OCI-LY3 (cell line): ENCODE measurements at regions not wholly inside any gene's neighbourhood (a gene's known extent, or its start where the extent isn't known, plus 50 kb on each side); places are given as distances from the start of the nearest gene placed in this dataset.

ENCODE experiments used
- H2AFZ ChIP-seq: fragments of 200-600, 300-600 bp; shearing (Covaris generic); 2 replicates; pipeline ENCODE4 v1.6.0; 2014; ENCODE audit warnings: antibody characterized with exemption, low read depth, low read length
- H3K27ac ChIP-seq: fragments of 200-600, 300-600 bp; sonication (generic); 2 replicates; pipeline ENCODE4 v1.5.1; 2014; ENCODE audit warnings: mild to moderate bottlenecking, low read length, moderate library complexity, mixed read lengths
- H3K27me3 ChIP-seq: fragments of 200-600, 300-600 bp; sonication (generic); 2 replicates; pipeline ENCODE4 v1.6.1; 2014; ENCODE audit warnings: low read depth, low read length, mixed read lengths
- H3K36me3 ChIP-seq: fragments of 200-600, 300-600 bp; sonication (generic); replicated peaks from 2 replicates; pipeline ENCODE3; 2014; ENCODE audit warnings: low read depth, low read length, mixed read lengths
- H3K4me1 ChIP-seq: fragments of 300-600, 200-600 bp; sonication (generic); 2 replicates; pipeline ENCODE4 v1.6.1; 2014; ENCODE audit warnings: low read length, mixed read lengths
- H3K4me2 ChIP-seq: fragments of 200-600, 300-600 bp; sonication (generic); 2 replicates; pipeline ENCODE4 v1.6.1; 2014; ENCODE audit warnings: low read length, mixed read lengths
- H3K4me3 ChIP-seq: fragments of 300-600, 200-600 bp; sonication (generic); 2 replicates; pipeline ENCODE4 v1.5.1; 2014; ENCODE audit warnings: antibody characterized with exemption, mild to moderate bottlenecking, low read length, moderate library complexity
- H3K79me2 ChIP-seq: fragments of 300-600, 200-600 bp; shearing (Covaris generic); 2 replicates; pipeline ENCODE4 v1.6.1; 2014; ENCODE audit warnings: mild to moderate bottlenecking, low read length, mixed read lengths
- H3K9ac ChIP-seq: fragments of 300-600, 200-600 bp; shearing (Covaris generic); 2 replicates; pipeline ENCODE4 v1.6.0; 2014; ENCODE audit warnings: mild to moderate bottlenecking, low read length, moderate library complexity
- H3K9me3 ChIP-seq: fragments of 200-600, 300-600 bp; shearing (Covaris generic); 2 replicates; pipeline ENCODE4 v1.6.1; 2014; ENCODE audit warnings: low read length, mixed read lengths; ENCODE audit not compliant: insufficient read depth
- H4K20me1 ChIP-seq: fragments of 200-600, 300-600 bp; sonication (generic); 2 replicates; pipeline ENCODE4 v1.6.1; 2016; ENCODE audit warnings: low read length, mixed read lengths; ENCODE audit not compliant: insufficient read depth
- EZH2phosphoT487 ChIP-seq: fragments of 200-600 bp; shearing (Covaris generic); IDR thresholded peaks from 2 replicates; pipeline ENCODE4 v1.6.1; 2018; ENCODE audit warnings: antibody characterized with exemption, mixed run types, low read depth
- TF ChIP-seq, protein P1 (sequence below): fragments of 200-600, 300-600 bp; sonication (generic); IDR thresholded peaks from 2 replicates; pipeline ENCODE4 v1.5.1; 2014; ENCODE audit warnings: antibody characterized with exemption, low read length, low read depth

DNA sequence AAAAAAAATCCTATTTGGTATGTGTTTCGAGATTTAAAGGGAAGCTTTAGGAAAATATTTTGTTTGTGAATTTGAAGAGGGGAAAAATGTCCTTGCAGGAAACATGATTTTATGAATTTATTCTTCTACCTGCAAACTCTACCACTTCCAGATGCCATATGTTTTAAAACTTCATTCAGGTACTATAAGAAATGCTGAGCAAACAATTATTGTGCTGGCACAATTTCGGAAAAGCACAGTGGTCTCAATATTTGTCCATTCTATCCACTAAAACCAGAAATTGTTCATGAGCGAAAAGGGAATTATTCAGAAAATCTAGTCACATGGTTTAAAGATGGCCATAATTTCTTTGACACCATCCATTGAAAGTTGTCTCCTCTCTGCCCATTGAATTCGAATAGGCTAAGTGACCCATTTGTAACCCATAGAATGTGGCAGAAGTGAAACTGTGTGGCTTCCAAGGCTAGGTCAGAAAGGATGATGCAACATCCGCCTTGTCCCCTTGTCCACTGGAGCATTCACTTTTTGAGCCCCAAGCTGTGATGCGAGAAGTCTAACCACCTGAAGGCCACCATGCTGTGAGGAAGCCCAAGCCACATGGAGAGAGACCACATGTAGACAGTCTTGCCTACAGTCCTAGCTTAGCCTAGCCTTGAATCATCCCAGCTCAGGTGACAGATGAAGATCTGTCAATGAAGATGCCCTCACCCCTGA, 189.8 kb upstream of the PRKCQ start:
- no peak overlapping the region for H3K27ac ChIP-seq
- H3K9ac ChIP-seq = no peak overlapping the region
- H3K79me2 ChIP-seq = no peaks in the 10 kb centered on the region
- H2AFZ ChIP-seq = no peak overlapping the region
- no peaks in the 10 kb centered on the region for H3K27me3 ChIP-seq
- no peaks in the 10 kb centered on the region for H3K9me3 ChIP-seq
- TF ChIP-seq, protein P1, sequence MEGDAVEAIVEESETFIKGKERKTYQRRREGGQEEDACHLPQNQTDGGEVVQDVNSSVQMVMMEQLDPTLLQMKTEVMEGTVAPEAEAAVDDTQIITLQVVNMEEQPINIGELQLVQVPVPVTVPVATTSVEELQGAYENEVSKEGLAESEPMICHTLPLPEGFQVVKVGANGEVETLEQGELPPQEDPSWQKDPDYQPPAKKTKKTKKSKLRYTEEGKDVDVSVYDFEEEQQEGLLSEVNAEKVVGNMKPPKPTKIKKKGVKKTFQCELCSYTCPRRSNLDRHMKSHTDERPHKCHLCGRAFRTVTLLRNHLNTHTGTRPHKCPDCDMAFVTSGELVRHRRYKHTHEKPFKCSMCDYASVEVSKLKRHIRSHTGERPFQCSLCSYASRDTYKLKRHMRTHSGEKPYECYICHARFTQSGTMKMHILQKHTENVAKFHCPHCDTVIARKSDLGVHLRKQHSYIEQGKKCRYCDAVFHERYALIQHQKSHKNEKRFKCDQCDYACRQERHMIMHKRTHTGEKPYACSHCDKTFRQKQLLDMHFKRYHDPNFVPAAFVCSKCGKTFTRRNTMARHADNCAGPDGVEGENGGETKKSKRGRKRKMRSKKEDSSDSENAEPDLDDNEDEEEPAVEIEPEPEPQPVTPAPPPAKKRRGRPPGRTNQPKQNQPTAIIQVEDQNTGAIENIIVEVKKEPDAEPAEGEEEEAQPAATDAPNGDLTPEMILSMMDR = no peak
- no peak for TF ChIP-seq EZH2phosphoT487
- H3K4me1 ChIP-seq = peaks cover 5% of the 10 kb centered on the region; the same call in 1 of the 2 replicates
- H3K4me2 ChIP-seq = no peak overlapping the region; the same call in 1 of the 2 replicates
- no peaks in the 10 kb centered on the region for H3K36me3 ChIP-seq
- no peak overlapping the region for H3K4me3 ChIP-seq
- no peaks in the 10 kb centered on the region for H4K20me1 ChIP-seq

DNA sequence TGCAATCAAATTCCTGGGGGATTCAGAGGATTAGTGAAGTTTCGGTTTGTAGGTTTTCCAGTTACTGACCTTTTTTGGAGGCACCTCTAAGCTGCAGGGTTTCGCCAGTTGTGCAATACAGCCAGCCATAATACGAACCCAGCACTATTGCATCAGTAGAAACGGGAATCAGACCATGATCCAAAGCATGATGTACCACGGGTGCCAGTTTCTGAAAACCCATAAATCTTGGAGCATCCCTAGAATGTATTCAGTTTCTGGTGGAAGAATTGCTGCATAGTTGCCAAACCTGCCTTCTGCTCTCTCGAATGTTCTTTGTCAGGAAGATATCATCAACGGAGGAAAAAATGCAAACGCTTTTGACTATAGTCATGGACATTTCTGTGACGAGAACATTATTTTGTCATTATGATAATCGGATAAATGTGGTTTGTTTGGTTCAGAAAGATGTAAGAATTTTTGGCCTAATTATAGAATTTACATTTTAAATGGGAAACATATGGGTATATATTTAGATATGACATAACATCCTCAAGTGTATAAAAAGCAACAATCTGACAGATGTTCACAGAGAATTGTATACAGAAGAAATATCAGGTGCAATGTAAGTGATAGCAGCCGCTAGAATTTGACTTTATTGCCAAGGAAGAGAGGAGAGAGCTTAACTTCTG, 186.2 kb upstream of the PRKCQ start:
- Histone ChIP-seq H3K9me3 (no peaks in the 10 kb centered on the region), H3K4me3 (no peak overlapping the region)
- TF ChIP-seq EZH2phosphoT487 = no peak
- TF ChIP-seq, protein P1 = no peak

DNA sequence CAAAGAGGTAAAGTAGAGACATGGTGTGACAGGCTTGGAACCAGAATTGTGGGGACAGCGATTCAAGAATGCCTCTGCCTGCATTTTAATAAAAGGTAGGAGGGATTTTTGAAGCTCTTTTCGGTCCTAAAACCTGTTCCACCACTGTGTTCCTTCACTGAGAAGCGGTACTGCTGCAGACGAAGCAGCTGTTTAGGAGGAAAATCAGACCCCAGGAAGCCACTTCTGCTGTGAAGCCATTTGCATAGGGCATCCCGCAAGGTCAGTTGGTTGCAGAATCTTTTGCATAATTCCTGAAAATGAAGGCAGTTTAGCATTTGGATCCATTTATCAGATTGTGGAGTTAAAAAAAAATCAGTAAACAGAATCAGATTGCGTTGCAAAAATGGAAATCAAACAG, 183.3 kb upstream of the PRKCQ start:
- Histone ChIP-seq H4K20me1 (no peaks in the 10 kb centered on the region), H3K9me3 (no peaks in the 10 kb centered on the region), H3K79me2 (no peaks in the 10 kb centered on the region), H3K4me2 (no peak overlapping the region), H3K27ac (no peak overlapping the region), H2AFZ (no peak overlapping the region), H3K4me1 (no peaks in the 10 kb centered on the region), H3K36me3 (no peaks in the 10 kb centered on the region), H3K9ac (no peak overlapping the region), H3K4me3 (no peak overlapping the region), H3K27me3 (peaks cover 30% of the 10 kb centered on the region)
- TF ChIP-seq EZH2phosphoT487 = no peak
- TF ChIP-seq, protein P1 = no peak

More for the DNA sequence above, 186.2 kb upstream of the PRKCQ start:
- Histone ChIP-seq H3K27me3 (peaks cover 15% of the 10 kb centered on the region; the same call in 1 of the 2 replicates), H3K79me2 (no peaks in the 10 kb centered on the region), H3K36me3 (no peaks in the 10 kb centered on the region), H4K20me1 (no peaks in the 10 kb centered on the region), H3K9ac (no peak overlapping the region), H3K27ac (no peak overlapping the region), H3K4me1 (peaks cover 5% of the 10 kb centered on the region; the same call in 1 of the 2 replicates), H2AFZ (no peak overlapping the region), H3K4me2 (no peak overlapping the region)

DNA sequence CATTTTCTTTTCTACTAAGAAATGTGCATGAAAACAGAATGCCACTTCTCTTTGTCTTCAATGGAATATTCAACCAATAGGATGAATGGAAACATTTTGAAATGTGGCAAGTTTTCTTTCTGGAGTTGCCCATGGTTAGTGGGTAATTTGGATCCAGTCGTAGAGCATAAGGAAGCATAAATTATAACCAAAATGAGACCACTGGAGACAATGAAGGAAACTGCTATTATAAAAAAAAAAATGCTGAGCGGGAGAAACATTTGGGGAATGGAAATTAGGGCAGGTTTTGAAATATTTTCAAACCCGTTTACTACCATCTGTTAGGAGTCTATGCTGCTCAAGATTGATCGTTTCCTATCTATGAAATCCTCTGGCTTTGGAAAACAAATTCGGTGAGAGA, 182.9 kb upstream of the PRKCQ start:
- Histone ChIP-seq H3K27ac (no peak overlapping the region), H3K9ac (no peak overlapping the region), H3K79me2 (no peaks in the 10 kb centered on the region), H3K4me3 (no peak overlapping the region), H2AFZ (no peak overlapping the region), H3K27me3 (peaks cover 30% of the 10 kb centered on the region), H3K4me2 (no peak overlapping the region), H3K4me1 (no peaks in the 10 kb centered on the region), H3K36me3 (no peaks in the 10 kb centered on the region), H4K20me1 (no peaks in the 10 kb centered on the region), H3K9me3 (no peaks in the 10 kb centered on the region)
- TF ChIP-seq, protein P1 = no peak
- no peak for TF ChIP-seq EZH2phosphoT487
